IMR-90 (cell line): ENCODE measurements at regions not wholly inside any gene's neighbourhood (a gene's known extent, or its start where the extent isn't known, plus 50 kb on each side); places are given as distances from the start of the nearest gene placed in this dataset.

Experiments used
- ATAC-seq: fragments of 200-7000 bp; cut with Tn5 transposase; 2 replicates; pipeline ENCODE4 v1.9.1; 2020; ENCODE audit warnings: low read depth, mild to moderate bottlenecking, moderate library complexity
- BruUV-seq: library from RNA; stranded (reverse); fragments of 400-500 nt; replicated peaks from 2 replicates; lab custom pipeline; 2021; lab: Mats Ljungman, UMichigan
- CTCF ChIA-PET: fragments of 300-600 bp; formaldehyde crosslinking; extraction: SDS; loops from one replicate; lab custom pipeline; 2021; ENCODE audit warnings: antibody characterized with exemption; lab: Yijun Ruan, JAX
- POLR2A ChIA-PET: fragments of 300-600 bp; sonication (Branson Sonifier 250); formaldehyde crosslinking; loops from one replicate; lab custom pipeline; 2022; ENCODE audit warnings: antibody characterized with exemption; ENCODE audit not compliant: unreplicated experiment; lab: Charles Lee
- DNase-seq: peaks from one replicate; pipeline ENCODE4 v3.0.0; 2013
- H2AFZ ChIP-seq: replicated peaks from 2 replicates; pipeline ENCODE3; 2013; ENCODE audit warnings: low read length, mild to moderate bottlenecking; ENCODE audit not compliant: poor library complexity
- H2AK5ac ChIP-seq: 2 replicates; pipeline ENCODE4 v1.6.1; 2013; ENCODE audit warnings: low read depth, low read length, inconsistent platforms
- H2AK9ac ChIP-seq: replicated peaks from 2 replicates; pipeline ENCODE3; 2013; ENCODE audit warnings: mild to moderate bottlenecking, low read depth, low read length, moderate library complexity; ENCODE audit not compliant: poor library complexity
- H2BK120ac ChIP-seq: 2 replicates; pipeline ENCODE4 v1.6.1; 2013; ENCODE audit warnings: low read depth, low read length, inconsistent platforms
- H2BK15ac ChIP-seq: 3 replicates; pipeline ENCODE4 v1.6.1; 2013; ENCODE audit warnings: low read depth, low read length, inconsistent platforms
- H2BK20ac ChIP-seq: 2 replicates; pipeline ENCODE4 v1.6.1; 2013; ENCODE audit warnings: low read depth, mild to moderate bottlenecking, inconsistent platforms, low read length, moderate library complexity
- H2BK5ac ChIP-seq: 2 replicates; pipeline ENCODE4 v1.6.1; 2013; ENCODE audit warnings: mild to moderate bottlenecking, low read depth, low read length, inconsistent platforms; ENCODE audit not compliant: poor library complexity, severe bottlenecking
- H3K14ac ChIP-seq: replicated peaks from 2 replicates; pipeline ENCODE4 v1.6.1; 2013; ENCODE audit warnings: low read depth, low read length, inconsistent platforms
- H3K18ac ChIP-seq: 2 replicates; pipeline ENCODE4 v1.6.1; 2013; ENCODE audit warnings: low read depth, low read length, control low read depth
- H3K23ac ChIP-seq: 2 replicates; pipeline ENCODE4 v1.6.1; 2013; ENCODE audit warnings: low read depth, low read length, inconsistent platforms
- H3K27ac ChIP-seq: 2 replicates; pipeline ENCODE4 v1.5.1; 2013; ENCODE audit warnings: mild to moderate bottlenecking, control low read depth, low read length; ENCODE audit not compliant: insufficient read depth
- H3K27me3 ChIP-seq: 2 replicates; pipeline ENCODE4 v1.6.1; 2013; ENCODE audit warnings: low read length; ENCODE audit not compliant: control insufficient read depth, insufficient read depth
- H3K36me3 ChIP-seq: 2 replicates; pipeline ENCODE4 v1.6.1; 2013; ENCODE audit warnings: low read length, mixed read lengths; ENCODE audit not compliant: control insufficient read depth, insufficient read depth
- H3K4ac ChIP-seq: 2 replicates; pipeline ENCODE4 v1.6.1; 2013; ENCODE audit warnings: low read depth, low read length, inconsistent platforms
- H3K4me1 ChIP-seq: 2 replicates; pipeline ENCODE4 v1.6.1; 2013; ENCODE audit warnings: low read length, mixed read lengths; ENCODE audit not compliant: control insufficient read depth, insufficient read depth
- H3K4me2 ChIP-seq: 2 replicates; pipeline ENCODE4 v1.6.1; 2013; ENCODE audit warnings: low read depth, mild to moderate bottlenecking, control low read depth, low read length, moderate library complexity
- H3K4me3 ChIP-seq: 2 replicates; pipeline ENCODE4 v1.5.1; 2013; ENCODE audit warnings: low read depth, mild to moderate bottlenecking, control low read depth, low read length, moderate library complexity; ENCODE audit not compliant: insufficient read depth
- H3K56ac ChIP-seq: 2 replicates; pipeline ENCODE4 v1.6.1; 2013; ENCODE audit warnings: low read length, inconsistent platforms; ENCODE audit not compliant: insufficient read depth; ENCODE audit errors: extremely low read depth
- H3K79me1 ChIP-seq, 2 experiments: 2 replicates each; pipeline ENCODE4 v1.6.1; 2013; ENCODE audit warnings: low read length in 2 of 2, inconsistent platforms in 1 of 2, low read depth in 1 of 2
- H3K9ac ChIP-seq: 2 replicates; pipeline ENCODE4 v1.6.1; 2013; ENCODE audit warnings: low read depth, low read length, control low read depth
- H3K9me1 ChIP-seq: 2 replicates; pipeline ENCODE4 v1.6.1; 2013; ENCODE audit warnings: low read length, inconsistent platforms; ENCODE audit not compliant: insufficient read depth
- H3K9me3 ChIP-seq: 2 replicates; pipeline ENCODE4 v1.6.1; 2013; ENCODE audit warnings: low read length; ENCODE audit not compliant: control insufficient read depth, insufficient read depth
- H4K20me1 ChIP-seq: 2 replicates; pipeline ENCODE4 v1.6.1; 2013; ENCODE audit warnings: low read length, inconsistent platforms; ENCODE audit not compliant: insufficient read depth
- H4K5ac ChIP-seq: 2 replicates; pipeline ENCODE4 v1.6.1; 2013; ENCODE audit warnings: mild to moderate bottlenecking, low read depth, low read length, control low read depth
- H4K8ac ChIP-seq, 2 experiments: 2 replicates each; pipeline ENCODE4 v1.6.1; 2013; ENCODE audit warnings: low read depth in 2 of 2, low read length in 2 of 2, control low read depth in 1 of 2, inconsistent platforms in 1 of 2
- H4K91ac ChIP-seq: 2 replicates; pipeline ENCODE4 v1.6.1; 2013; ENCODE audit warnings: low read depth, low read length, inconsistent platforms; ENCODE audit not compliant: insufficient read depth
- CEBPB ChIP-seq: IDR thresholded peaks from 2 replicates; pipeline ENCODE4 v1.6.1; 2012; ENCODE audit warnings: low read depth, low read length, improper control_type of control experiment
- FOS ChIP-seq: fragments of 150-350 bp; IDR thresholded peaks from 2 replicates; pipeline ENCODE4 v1.6.1; 2016; ENCODE audit warnings: low read depth, low read length
- WGBS, 2 experiments: methylation state at CpG; one replicate each; pipeline versions ENCODE4 v1.1.5 to v1.1.7; 2013; ENCODE audit warnings: missing lambda C conversion rate in 2 of 2; ENCODE audit not compliant: insufficient read length in 1 of 2; ENCODE audit errors: extremely low coverage in 2 of 2; 5-methylcytosine and 5-hydroxymethylcytosine counted together
- dilution Hi-C: fragments of 300-500 bp; cut with HindIII; formaldehyde crosslinking; loops from one replicate; pipeline ENCODE4 v1.14.3; 2018; ENCODE audit warnings: low sequenced_read_pairs; ENCODE audit not compliant: unreplicated experiment
- in situ Hi-C: fragments of 300-500 bp; cut with MboI; formaldehyde crosslinking; loops from 3 replicates; pipeline ENCODE4 v1.14.3; 2019; ENCODE audit warnings: low sequenced_read_pairs, inconsistent platforms, mixed read lengths
- intact Hi-C: fragments of 100-400 bp; cut with micrococcal nuclease; formaldehyde crosslinking; loops from 2 replicates; pipeline ENCODE4 v1.10.0; 2022

- H3K9me1 ChIP-seq, result no peaks in the 10 kb centered on the region
Measured at GRCh38 chr5:99000876-99001275, 72.1 kb upstream of the CHD1 start.

More at GRCh38 chr5:99000876-99001275, 72.1 kb upstream of the CHD1 start:
- Histone ChIP-seq H2BK20ac (no peak overlapping the region), H4K20me1 (no peaks in the 10 kb centered on the region), H3K79me1 (no peaks in the 10 kb centered on the region), H4K8ac (no peak overlapping the region), H2AK5ac (no peak overlapping the region), H3K18ac (no peak overlapping the region), H2AK9ac (no peak overlapping the region), H4K5ac (no peak overlapping the region), H3K56ac (no peak overlapping the region), H2BK5ac (no peak overlapping the region), H3K27ac (no peak overlapping the region), H2AFZ (no peak overlapping the region), H2BK15ac (no peak overlapping the region), H3K4me2 (no peak overlapping the region), H3K4ac (no peak overlapping the region), H3K23ac (no peak overlapping the region), H2BK120ac (no peak overlapping the region), H3K9ac (no peak overlapping the region), H3K4me3 (no peak overlapping the region), H3K36me3 (no peaks in the 10 kb centered on the region), H4K91ac (no peak overlapping the region), H3K14ac (no peak overlapping the region), H3K4me1 (no peaks in the 10 kb centered on the region), H3K27me3 (no peaks in the 10 kb centered on the region), H3K9me3 (no peaks in the 10 kb centered on the region)
- peak; percentile 9 for DNase-seq
- no TSS peak for BruUV-seq
- ChIA-PET CTCF (no interaction called here), POLR2A (no interaction called here)
- intact Hi-C loops, result no loop called here
- dilution Hi-C loops, result no loop called here
- in situ Hi-C loops, result no loop called here
- no peak for ATAC-seq
- peak; percentile 43; the same call in 1 of the 2 replicates for TF ChIP-seq CEBPB
- no peak for TF ChIP-seq FOS
- 33% methylated on average over 1 of the region's 1 CpG; no CpG with 5 or more reads in 1 of the 2 experiments for WGBS, 2 experiments
